SU-DHL-6 (cell line): ENCODE measurements at regions not wholly inside any gene's neighbourhood (a gene's known extent, or its start where the extent isn't known, plus 50 kb on each side); places are given as distances from the start of the nearest gene placed in this dataset.

Experiments
- H2AFZ ChIP-seq: fragments of 200-600 bp; sonication (generic); 2 replicates; pipeline ENCODE4 v1.6.1; 2014; ENCODE audit warnings: low read depth, mild to moderate bottlenecking, moderate library complexity, mixed read lengths, antibody characterized with exemption, low read length; ENCODE audit not compliant: severe bottlenecking
- H3F3A ChIP-seq: fragments of 200-600 bp; shearing (Covaris generic); 2 replicates; pipeline ENCODE4 v1.6.0; 2016; ENCODE audit warnings: antibody characterized with exemption, mild to moderate bottlenecking; ENCODE audit not compliant: insufficient read depth
- H3K27ac ChIP-seq: fragments of 200-600 bp; sonication (generic); 2 replicates; pipeline ENCODE4 v1.5.1; 2016; ENCODE audit warnings: low read depth, mild to moderate bottlenecking, low read length, moderate library complexity, mixed read lengths
- H3K27me3 ChIP-seq: fragments of 200-600 bp; sonication (generic), shearing (Covaris generic); 2 replicates; pipeline ENCODE4 v1.6.0; 2014; ENCODE audit warnings: mild to moderate bottlenecking, low read length
- H3K36me3 ChIP-seq: fragments of 200-600 bp; sonication (generic); 2 replicates; pipeline ENCODE4 v1.6.1; 2014; ENCODE audit warnings: mild to moderate bottlenecking, low read length, mixed read lengths
- H3K4me2 ChIP-seq: fragments of 300-600, 200-600 bp; shearing (Covaris generic), sonication (generic); 2 replicates; pipeline ENCODE4 v1.6.0; 2014; ENCODE audit warnings: low read length, low read depth, mild to moderate bottlenecking; ENCODE audit not compliant: poor library complexity, severe bottlenecking
- H3K4me3 ChIP-seq: fragments of 200-600 bp; sonication (generic); 2 replicates; pipeline ENCODE4 v1.5.1; 2014; ENCODE audit warnings: antibody characterized with exemption, low read length, mild to moderate bottlenecking, mixed read lengths; ENCODE audit not compliant: insufficient read depth, poor library complexity, severe bottlenecking
- H3K79me2 ChIP-seq: fragments of 200-600 bp; sonication (generic); 2 replicates; pipeline ENCODE4 v1.6.1; 2014; ENCODE audit warnings: mild to moderate bottlenecking, low read length, moderate library complexity; ENCODE audit not compliant: insufficient read depth
- H3K9ac ChIP-seq: fragments of 200-600 bp; sonication (generic); 2 replicates; pipeline ENCODE4 v1.7.0; 2014; ENCODE audit warnings: mild to moderate bottlenecking, low read length
- H3K9me2 ChIP-seq: fragments of 200-600 bp; sonication (generic); replicated peaks from 2 replicates; pipeline ENCODE4 v1.6.1; 2014; ENCODE audit warnings: low read length; ENCODE audit not compliant: insufficient read depth
- H3K9me3 ChIP-seq: fragments of 200-600 bp; sonication (generic); 2 replicates; pipeline ENCODE4 v1.6.1; 2014; ENCODE audit warnings: low read length, mixed read lengths; ENCODE audit not compliant: insufficient read depth
- H4K20me1 ChIP-seq: fragments of 200-600 bp; sonication (generic); 2 replicates; pipeline ENCODE4 v1.6.1; 2014; ENCODE audit warnings: low read depth, mild to moderate bottlenecking, antibody characterized with exemption, low read length, moderate library complexity, mixed read lengths
- CTCF ChIP-seq: fragments of 200-600 bp; sonication (generic); IDR thresholded peaks from one replicate; pipeline ENCODE4 v1.5.1; 2017; ENCODE audit warnings: antibody characterized with exemption, mild to moderate bottlenecking, low read length, moderate library complexity; ENCODE audit not compliant: insufficient read depth, poor library complexity, severe bottlenecking
- EZH2phosphoT487 ChIP-seq: fragments of 200-600 bp; sonication (generic), shearing (Covaris generic); conservative IDR thresholded peaks from 2 replicates; pipeline ENCODE4 v1.6.1; 2018; ENCODE audit warnings: mild to moderate bottlenecking, antibody characterized with exemption, low read length, moderate library complexity, mixed read lengths

- Histone ChIP-seq H4K20me1 (no peaks in the 10 kb centered on the region), H3K4me3 (no peak overlapping the region), H3F3A (no peaks in the 10 kb centered on the region), H3K27ac (no peak overlapping the region), H3K9me3 (no peaks in the 10 kb centered on the region), H3K36me3 (no peaks in the 10 kb centered on the region), H2AFZ (no peak overlapping the region), H3K4me2 (no peak overlapping the region), H3K27me3 (no peaks in the 10 kb centered on the region), H3K79me2 (no peaks in the 10 kb centered on the region), H3K9ac (no peak overlapping the region), H3K9me2 (no peaks in the 10 kb centered on the region)
- TF ChIP-seq CTCF, result no peak
- TF ChIP-seq EZH2phosphoT487, result no peak
These were observed 1048.2 kb upstream of the AUTS2 start for GRCh38 chr7:68550027-68550426.

- Histone ChIP-seq H3K36me3 (no peaks in the 10 kb centered on the region), H4K20me1 (no peaks in the 10 kb centered on the region), H3K4me3 (no peak overlapping the region), H3F3A (no peaks in the 10 kb centered on the region), H3K27ac (no peak overlapping the region), H3K9ac (no peak overlapping the region), H2AFZ (no peak overlapping the region), H3K27me3 (no peaks in the 10 kb centered on the region), H3K4me2 (no peak overlapping the region), H3K79me2 (no peaks in the 10 kb centered on the region), H3K9me3 (no peaks in the 10 kb centered on the region), H3K9me2 (no peaks in the 10 kb centered on the region)
- no peak for TF ChIP-seq EZH2phosphoT487
- TF ChIP-seq CTCF, result no peak
These were observed 1047.6 kb upstream of the AUTS2 start for GRCh38 chr7:68550635-68551034.

GRCh38 chr7:68556537-68556936 lies 1041.7 kb upstream of the AUTS2 start:
- H2AFZ ChIP-seq, result no peak overlapping the region
- H3K36me3 ChIP-seq, result no peaks in the 10 kb centered on the region
- H3K4me3 ChIP-seq, result no peak overlapping the region
- no peaks in the 10 kb centered on the region for H3K9me2 ChIP-seq
- no peak for TF ChIP-seq EZH2phosphoT487
- TF ChIP-seq CTCF, result no peak
- no peaks in the 10 kb centered on the region for H3F3A ChIP-seq
- H3K27me3 ChIP-seq, result no peaks in the 10 kb centered on the region
- H3K27ac ChIP-seq, result no peak overlapping the region
- no peak overlapping the region for H3K9ac ChIP-seq
- H3K4me2 ChIP-seq, result no peak overlapping the region
- H3K9me3 ChIP-seq, result no peaks in the 10 kb centered on the region
- no peaks in the 10 kb centered on the region for H3K79me2 ChIP-seq
- no peaks in the 10 kb centered on the region for H4K20me1 ChIP-seq

GRCh38 chr7:68559518-68559917 lies 1038.8 kb upstream of the AUTS2 start:
- Histone ChIP-seq H3F3A (no peaks in the 10 kb centered on the region), H3K9me2 (no peaks in the 10 kb centered on the region), H3K9me3 (no peaks in the 10 kb centered on the region), H3K27ac (no peak overlapping the region), H3K79me2 (no peaks in the 10 kb centered on the region), H2AFZ (no peak overlapping the region), H3K4me2 (no peak overlapping the region), H3K36me3 (no peaks in the 10 kb centered on the region), H3K9ac (no peak overlapping the region), H3K27me3 (no peaks in the 10 kb centered on the region), H3K4me3 (no peak overlapping the region), H4K20me1 (no peaks in the 10 kb centered on the region)
- TF ChIP-seq EZH2phosphoT487 (no peak), CTCF (no peak)
